ENCODE measurements at regions not wholly inside any gene's neighbourhood (a gene's known extent, or its start where the extent isn't known, plus 50 kb on each side); places are given as distances from the start of the nearest gene placed in this dataset.

DNA sequence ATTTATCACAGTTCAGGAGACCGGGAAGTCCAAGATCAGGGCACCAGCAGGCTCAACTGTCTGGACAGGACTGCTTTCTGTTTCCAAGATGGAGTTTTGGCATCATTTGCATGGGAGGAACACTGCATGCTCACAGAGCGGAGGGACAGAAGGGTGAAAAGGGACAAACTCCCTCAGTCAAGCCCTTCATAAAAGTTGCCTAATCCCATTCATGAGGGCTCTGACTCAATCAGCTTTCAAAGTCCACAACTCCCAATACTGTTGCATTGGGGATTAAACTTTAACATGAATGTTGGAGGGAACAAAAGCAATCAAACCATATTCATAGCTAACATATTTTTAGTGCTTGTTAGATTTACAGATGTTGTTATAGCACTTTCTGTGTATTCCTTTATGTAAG lies 158.9 kb upstream of the MAD2L1 start:
- POLR2A ChIA-PET: no interaction called here
- no peak overlapping the region for H3K4me3 ChIP-seq (ENCODE audit: low read depth in 2 of 2, low read length in 2 of 2)
- no peak overlapping the region for H3K27ac ChIP-seq (ENCODE audit: low read length)
- no peak for TF ChIP-seq REST (IDR thresholded peaks at IDR 0.05; ENCODE audit: insufficient read depth in 1 of 2, low read depth in 2 of 2, low read length in 1 of 2)
- no peak for TF ChIP-seq CTCF (IDR thresholded peaks at IDR 0.05)
- no peak for TF ChIP-seq SIN3A (IDR thresholded peaks at IDR 0.05; ENCODE audit: borderline replicate concordance, insufficient read depth, low read depth, low read length)
- no peak for TF ChIP-seq TCF7L2 (IDR thresholded peaks at IDR 0.05; ENCODE audit: low read depth, low read length)
- no peak for TF ChIP-seq POLR2AphosphoS5 (IDR thresholded peaks at IDR 0.05; ENCODE audit: low read depth, low read length)
- no peaks in the 10 kb centered on the region for H3K4me1 ChIP-seq (ENCODE audit: control insufficient read depth, insufficient read depth, low read length)
- CTCF ChIA-PET: no interaction called here
- no peaks in the 10 kb centered on the region for H3K9me3 ChIP-seq (ENCODE audit: control insufficient read depth, insufficient read depth, low read depth, low read length)
- ATAC-seq (no peak), DNase-seq (ENCODE audit: low read depth, low spot score) (no peak)
- no peaks in the 10 kb centered on the region for H3K27me3 ChIP-seq (ENCODE audit: control insufficient read depth, insufficient read depth, low read length)
- intact Hi-C loops (cut with micrococcal nuclease; ENCODE audit: unreplicated experiment) (no loop called here), in situ Hi-C loops (cut with HindIII; ENCODE audit: low pct_unique_long_range_greater_than_20kb, low sequenced_read_pairs) (no loop called here)
- no TSS peak for BruUV-seq (replicated peaks)
- no peaks in the 10 kb centered on the region for H3K36me3 ChIP-seq (ENCODE audit: control insufficient read depth, insufficient read depth, low read length)

GRCh38 chr4:120218981-120219380 lies 152.3 kb upstream of the MAD2L1 start:
- Histone ChIP-seq H3K27me3 (ENCODE audit: control insufficient read depth, insufficient read depth, low read length) (no peaks in the 10 kb centered on the region), H3K9me3 (ENCODE audit: control insufficient read depth, insufficient read depth, low read depth, low read length) (no peaks in the 10 kb centered on the region), H3K4me1 (ENCODE audit: control insufficient read depth, insufficient read depth, low read length) (no peaks in the 10 kb centered on the region), H3K4me3 (ENCODE audit: low read depth in 2 of 2, low read length in 2 of 2) (no peak overlapping the region), H3K27ac (ENCODE audit: low read length) (no peak overlapping the region), H3K36me3 (ENCODE audit: control insufficient read depth, insufficient read depth, low read length) (no peaks in the 10 kb centered on the region)
- ChIA-PET POLR2A (no interaction called here), CTCF (no interaction called here)
- no peak for DNase-seq (ENCODE audit: low read depth, low spot score)
- TF ChIP-seq SIN3A (IDR thresholded peaks at IDR 0.05; ENCODE audit: borderline replicate concordance, insufficient read depth, low read depth, low read length): no peak
- TF ChIP-seq TCF7L2 (IDR thresholded peaks at IDR 0.05; ENCODE audit: low read depth, low read length): no peak
- no peak for TF ChIP-seq POLR2AphosphoS5 (IDR thresholded peaks at IDR 0.05; ENCODE audit: low read depth, low read length)
- no peak for TF ChIP-seq REST (IDR thresholded peaks at IDR 0.05; ENCODE audit: insufficient read depth in 1 of 2, low read depth in 2 of 2, low read length in 1 of 2)
- no peak for TF ChIP-seq CTCF (IDR thresholded peaks at IDR 0.05)
- no TSS peak for BruUV-seq (replicated peaks)
- intact Hi-C loops (cut with micrococcal nuclease; ENCODE audit: unreplicated experiment) (no loop called here), in situ Hi-C loops (cut with HindIII; ENCODE audit: low pct_unique_long_range_greater_than_20kb, low sequenced_read_pairs) (no loop called here)
- no peak for ATAC-seq

Data from Panc1 (cell line).